GM12878 (cell line): ENCODE measurements at regions not wholly inside any gene's neighbourhood (a gene's known extent, or its start where the extent isn't known, plus 50 kb on each side); places are given as distances from the start of the nearest gene placed in this dataset.

ENCODE experiments used
- ATAC-seq: fragments of 200-7000 bp; cut with Tn5 transposase; 3 replicates; pipeline ENCODE4 v1.9.1; 2020; ENCODE audit warnings: mild to moderate bottlenecking, moderate library complexity
- BruUV-seq: library from RNA; stranded (reverse); fragments of 400-500 nt; replicated peaks from 2 replicates; lab custom pipeline; 2021; lab: Mats Ljungman, UMichigan
- CTCF ChIA-PET: fragments of 300-600 bp; sonication (Branson Sonifier 250); formaldehyde crosslinking; extraction: SDS; loops from one replicate; lab custom pipeline; 2021; ENCODE audit warnings: inconsistent platforms; lab: Yijun Ruan, JAX
- POLR2A ChIA-PET: fragments of 350-600 bp; formaldehyde crosslinking; extraction: SDS; loops from one replicate; lab custom pipeline; 2021; ENCODE audit warnings: inconsistent platforms; lab: Charles Lee
- RAD21 ChIA-PET: fragments of 300-600 bp; sonication (Branson Sonifier 250); formaldehyde crosslinking; loops from one replicate; lab custom pipeline; 2023; ENCODE audit warnings: antibody characterized with exemption; ENCODE audit not compliant: unreplicated experiment; lab: Charles Lee
- SMC1A ChIA-PET: fragments of 300-600 bp; sonication (Branson Sonifier 250); formaldehyde crosslinking; loops from one replicate; lab custom pipeline; 2023; ENCODE audit not compliant: unreplicated experiment, uncharacterized antibody; lab: Charles Lee
- DNase-seq: peaks from one replicate; pipeline ENCODE4 v3.0.0-alpha.2; 2011; ENCODE audit warnings: low read depth, low spot score
- FAIRE-seq: peaks from 3 replicates; lab custom pipeline; 2011; peaks lifted over from hg19 to GRCh38; lab: Jason Lieb, UNC
- H2AFZ ChIP-seq: 2 replicates; pipeline ENCODE4 v1.6.0; 2011; ENCODE audit warnings: low read depth, low read length, control low read depth; ENCODE audit not compliant: control insufficient read depth
- H3K27ac ChIP-seq: 2 replicates; pipeline ENCODE4 v1.5.1; 2011; ENCODE audit warnings: control low read depth; ENCODE audit not compliant: control insufficient read depth, insufficient read depth
- H3K27me3 ChIP-seq, 2 experiments: replicated peaks in 1 of 2; 2 replicates each; pipeline versions ENCODE4 v1.6.0 to v1.6.1; 2011; ENCODE audit warnings: low read length in 1 of 2; ENCODE audit not compliant: control insufficient read depth in 2 of 2, insufficient read depth in 2 of 2
- H3K36me3 ChIP-seq, 2 experiments: 2 replicates each; pipeline ENCODE4 v1.5.1; 2011; ENCODE audit warnings: low read length in 1 of 2; ENCODE audit not compliant: control insufficient read depth in 2 of 2, insufficient read depth in 2 of 2
- H3K4me1 ChIP-seq: 2 replicates; pipeline ENCODE4 v1.6.1; 2011; ENCODE audit warnings: mild to moderate bottlenecking, low read length, moderate library complexity, mixed read lengths; ENCODE audit not compliant: control insufficient read depth, insufficient read depth
- H3K4me2 ChIP-seq: 2 replicates; pipeline ENCODE4 v1.6.0; 2011; ENCODE audit warnings: control low read depth; ENCODE audit not compliant: control insufficient read depth, insufficient read depth
- H3K4me3 ChIP-seq: fragments of 200-600 bp; sonication (generic); 2 replicates; pipeline ENCODE4 v1.5.1; 2016
- H3K79me2 ChIP-seq: 2 replicates; pipeline ENCODE4 v1.6.0; 2011; ENCODE audit warnings: low read length; ENCODE audit not compliant: control insufficient read depth, insufficient read depth
- H3K9ac ChIP-seq: 2 replicates; pipeline ENCODE4 v1.8.0; 2011; ENCODE audit warnings: low read length, control low read depth, mixed read lengths; ENCODE audit not compliant: control insufficient read depth, insufficient read depth
- H3K9me3 ChIP-seq: replicated peaks from 3 replicates; pipeline ENCODE4 v1.5.1; 2011; ENCODE audit warnings: mild to moderate bottlenecking, low read length; ENCODE audit not compliant: control insufficient read depth, insufficient read depth
- H4K20me1 ChIP-seq: 2 replicates; pipeline ENCODE4 v1.6.0; 2011; ENCODE audit not compliant: control insufficient read depth, insufficient read depth
- BCLAF1 ChIP-seq: fragments of 450-650 bp; IDR thresholded peaks from 2 replicates; pipeline ENCODE4 v1.6.1; 2017; ENCODE audit warnings: antibody characterized with exemption, mild to moderate bottlenecking, moderate library complexity
- CBX3 ChIP-seq: fragments of 200-600 bp; sonication (generic); IDR thresholded peaks from 2 replicates; pipeline ENCODE4 v1.6.1; 2016; ENCODE audit warnings: low read depth, borderline replicate concordance
- CTCF ChIP-seq, 3 experiments: IDR thresholded peaks in 2 of 3; conservative IDR thresholded peaks in 1 of 3; 2 replicates each; pipeline ENCODE4 v1.5.1; 2011; ENCODE audit warnings: low read depth in 3 of 3, low read length in 3 of 3, mild to moderate bottlenecking in 3 of 3, control low read depth in 2 of 3, moderate library complexity in 2 of 3, inconsistent platforms in 1 of 3, mixed read lengths in 1 of 3; ENCODE audit not compliant: control insufficient read depth in 2 of 3, insufficient read depth in 1 of 3; ENCODE audit errors: extremely low read depth in 1 of 3
- NFXL1 ChIP-seq: fragments of 450-650 bp; IDR thresholded peaks from 2 replicates; pipeline ENCODE4 v1.6.1; 2017; ENCODE audit warnings: antibody characterized with exemption, mild to moderate bottlenecking, borderline replicate concordance
- NRF1 ChIP-seq: conservative IDR thresholded peaks from 2 replicates; pipeline ENCODE4 v1.6.1; 2011; ENCODE audit warnings: mild to moderate bottlenecking, low read depth, low read length, improper control_type of control experiment
- PML ChIP-seq: IDR thresholded peaks from 2 replicates; pipeline ENCODE4 v1.6.1; 2012; ENCODE audit warnings: low read length, inconsistent platforms
- RAD21 ChIP-seq: IDR thresholded peaks from 2 replicates; pipeline ENCODE4 v1.6.1; 2011; ENCODE audit warnings: mild to moderate bottlenecking, low read depth, low read length, moderate library complexity; ENCODE audit not compliant: insufficient read depth
- SIN3A ChIP-seq: IDR thresholded peaks from 2 replicates; pipeline ENCODE4 v1.6.1; 2012; ENCODE audit warnings: low read depth, low read length, improper control_type of control experiment
- SMAD5 ChIP-seq: IDR thresholded peaks from 2 replicates; pipeline ENCODE4 v1.6.1; 2016; ENCODE audit warnings: antibody characterized with exemption, low read depth
- STAT3 ChIP-seq: IDR thresholded peaks from 2 replicates; pipeline ENCODE4 v1.6.1; 2011; ENCODE audit warnings: low read depth, low read length, improper control_type of control experiment
- ZBTB33 ChIP-seq: fragments of 450-650 bp; IDR thresholded peaks from 2 replicates; pipeline ENCODE4 v1.6.1; 2017; ENCODE audit warnings: mild to moderate bottlenecking
- WGBS: methylation state at CpG from one replicate; pipeline ENCODE4 v1.1.6; 2016; ENCODE audit warnings: low lambda C conversion rate; ENCODE audit not compliant: insufficient replicate concordance, insufficient coverage; ENCODE audit errors: missing lambda C conversion rate; 5-methylcytosine and 5-hydroxymethylcytosine counted together
- in situ Hi-C: fragments of 300-500 bp; cut with MboI; formaldehyde crosslinking; loops from 9 replicates; pipeline ENCODE4 v1.14.3; 2018; ENCODE audit warnings: mixed read lengths
- intact Hi-C: fragments of 100-400 bp; cut with micrococcal nuclease; formaldehyde crosslinking; loops from one replicate; pipeline ENCODE4 v1.14.2; 2022; ENCODE audit not compliant: unreplicated experiment

- Histone ChIP-seq H3K4me1 (no peaks in the 10 kb centered on the region), H3K4me3 (no peak overlapping the region), H3K9ac (no peak overlapping the region), H4K20me1 (no peaks in the 10 kb centered on the region), H2AFZ (no peak overlapping the region), H3K79me2 (no peaks in the 10 kb centered on the region), H3K9me3 (no peaks in the 10 kb centered on the region), H3K36me3 (no peaks in the 10 kb centered on the region), H3K4me2 (no peak overlapping the region), H3K27me3 (no peaks in the 10 kb centered on the region), H3K27ac (no peak overlapping the region)
- SMC1A ChIA-PET: interaction anchor here (0.7 to 1.4 kb wide), 2 partner anchors 528 to 667 kb away, joined by 3 read pairs; no protein-coding TSS in a partner anchor
- ATAC-seq (peak; percentile 36; the same call in 1 of the 3 replicates), FAIRE-seq (no peak), DNase-seq (no peak)
- no TSS peak for BruUV-seq
- in situ Hi-C loops: no loop called here
- 43% methylated on average over 9 of the region's 9 CpGs for whole genome bisulfite sequencing
- CTCF ChIA-PET: interaction anchor here (0.6 to 1.6 kb wide), 3 partner anchors 10 to 737 kb away, joined by 3 to 5 read pairs (median 5); no protein-coding TSS in a partner anchor
- RAD21 ChIA-PET: no interaction called here
- TF ChIP-seq CBX3 (no peak), CTCF (IDR thresholded peaks at IDR 0.05 in 2 of 3, conservative IDR thresholded peaks at IDR 0.05 in 1 of 3; ENCODE audit: control insufficient read depth in 2 of 3, extremely low read depth in 1 of 3, insufficient read depth in 1 of 3, low read depth in 3 of 3, low read length in 3 of 3) (peak in 2 of 3 experiments; percentile 15 to 28; a peak in 2 of 6 replicates), RAD21 (0 out of 2 replicates have a peak, but pooled peaks have one; percentile 37)
- intact Hi-C loops: loop anchor here (10.0 kb wide), 1 partner anchor 676 kb away; no protein-coding TSS in a partner anchor
- POLR2A ChIA-PET: no interaction called here
Measured at GRCh38 chr5:7078901-7079300, 317.0 kb upstream of the ADCY2 start.

- Histone ChIP-seq H2AFZ (no peak overlapping the region), H3K4me1 (no peaks in the 10 kb centered on the region), H3K4me2 (no peak overlapping the region), H3K9me3 (no peaks in the 10 kb centered on the region), H3K27ac (no peak overlapping the region), H3K79me2 (no peaks in the 10 kb centered on the region), H3K4me3 (no peak overlapping the region), H3K9ac (no peak overlapping the region), H3K36me3 (no peaks in the 10 kb centered on the region), H4K20me1 (no peaks in the 10 kb centered on the region), H3K27me3 (no peaks in the 10 kb centered on the region)
- CTCF ChIA-PET: no interaction called here
- intact Hi-C loops (no loop called here), in situ Hi-C loops (no loop called here)
- ATAC-seq: no peak
- no peak for FAIRE-seq
- RAD21 ChIA-PET: no interaction called here
- WGBS: 46% methylated on average over 7 of the region's 7 CpGs
- no TSS peak for BruUV-seq
- no peak for TF ChIP-seq SIN3A
- TF ChIP-seq STAT3: no peak
- no peak for TF ChIP-seq ZBTB33
- TF ChIP-seq BCLAF1: no peak
- TF ChIP-seq NRF1: no peak
- TF ChIP-seq NFXL1: no peak
- TF ChIP-seq SMAD5: no peak
- no peak for TF ChIP-seq PML
- no peak for DNase-seq
- POLR2A ChIA-PET: no interaction called here
- SMC1A ChIA-PET: interaction anchor here (1.9 kb wide), 1 partner anchor 10 kb away, joined by 4 read pairs; no protein-coding TSS in a partner anchor
Measured at GRCh38 chr5:7080501-7080900, 315.4 kb upstream of the ADCY2 start.
